ENCODE measurements at regions not wholly inside any gene's neighbourhood (a gene's known extent, or its start where the extent isn't known, plus 50 kb on each side); places are given as distances from the start of the nearest gene placed in this dataset.

DNA sequence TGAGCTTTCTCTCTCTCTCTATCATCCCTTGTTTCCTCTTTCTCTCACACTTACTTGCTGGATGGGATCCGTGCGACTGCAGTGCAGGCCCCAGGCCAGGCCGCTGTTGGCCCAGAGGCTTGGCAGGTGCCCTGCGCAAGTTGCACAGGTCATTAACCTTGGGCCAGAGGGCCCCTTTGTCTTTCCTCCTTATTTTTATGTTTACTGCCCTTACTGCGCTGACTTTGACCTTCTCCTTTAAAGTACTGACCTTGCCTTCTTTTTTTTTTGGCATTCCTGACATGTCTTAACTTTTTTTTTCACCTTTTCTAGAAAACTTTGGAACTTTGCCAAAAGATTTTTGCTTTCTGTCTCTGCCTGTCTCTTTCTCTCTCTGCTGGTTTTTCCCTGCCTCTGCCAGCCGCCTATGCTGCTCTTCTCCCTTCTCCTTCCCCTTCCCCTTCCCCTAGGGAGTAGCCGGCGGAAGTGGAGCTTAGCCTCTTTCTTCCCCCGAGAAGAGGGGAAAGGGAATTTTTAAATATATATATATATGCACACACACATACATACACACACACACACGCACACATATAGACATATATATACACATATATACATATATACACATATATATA lies 59.6 kb upstream of the CDH4 start:
- TF ChIP-seq SNAI2 (CRISPR knock-in tag; IDR thresholded peaks at IDR 0.05) (no peak), ZNF70 (CRISPR knock-in tag; IDR thresholded peaks at IDR 0.05) (no peak), ZNF8 (CRISPR knock-in tag; IDR thresholded peaks at IDR 0.05) (no peak), ZFP30 (CRISPR knock-in tag; IDR thresholded peaks at IDR 0.05) (no peak), OSR1 (CRISPR knock-in tag; IDR thresholded peaks at IDR 0.05) (no peak), ZFP3 (CRISPR knock-in tag; IDR thresholded peaks at IDR 0.05) (no peak), ESRRG (CRISPR knock-in tag; IDR thresholded peaks at IDR 0.05) (no peak)
- TF ChIP-seq, protein P1, sequence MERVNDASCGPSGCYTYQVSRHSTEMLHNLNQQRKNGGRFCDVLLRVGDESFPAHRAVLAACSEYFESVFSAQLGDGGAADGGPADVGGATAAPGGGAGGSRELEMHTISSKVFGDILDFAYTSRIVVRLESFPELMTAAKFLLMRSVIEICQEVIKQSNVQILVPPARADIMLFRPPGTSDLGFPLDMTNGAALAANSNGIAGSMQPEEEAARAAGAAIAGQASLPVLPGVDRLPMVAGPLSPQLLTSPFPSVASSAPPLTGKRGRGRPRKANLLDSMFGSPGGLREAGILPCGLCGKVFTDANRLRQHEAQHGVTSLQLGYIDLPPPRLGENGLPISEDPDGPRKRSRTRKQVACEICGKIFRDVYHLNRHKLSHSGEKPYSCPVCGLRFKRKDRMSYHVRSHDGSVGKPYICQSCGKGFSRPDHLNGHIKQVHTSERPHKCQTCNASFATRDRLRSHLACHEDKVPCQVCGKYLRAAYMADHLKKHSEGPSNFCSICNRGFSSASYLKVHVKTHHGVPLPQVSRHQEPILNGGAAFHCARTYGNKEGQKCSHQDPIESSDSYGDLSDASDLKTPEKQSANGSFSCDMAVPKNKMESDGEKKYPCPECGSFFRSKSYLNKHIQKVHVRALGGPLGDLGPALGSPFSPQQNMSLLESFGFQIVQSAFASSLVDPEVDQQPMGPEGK (CRISPR knock-in tag; IDR thresholded peaks at IDR 0.05; ENCODE audit: borderline replicate concordance) = no peak
